Sigmoid colon (tissue), 6 donors: ENCODE measurements at regions not wholly inside any gene's neighbourhood (a gene's known extent, or its start where the extent isn't known, plus 50 kb on each side); places are given as distances from the start of the nearest gene placed in this dataset.
"Not testable (repeated sequence)": the region's sequence is repeated elsewhere in the genome, so short reads cannot be mapped to it uniquely, and the experiment has no call there.

Experiments used
- DNase-seq: peaks from one replicate; pipeline ENCODE4 v3.0.0-alpha.2; 2019
- H3K27ac ChIP-seq, 4 donors: fragments of 200-600 bp; sonication (generic); one replicate each; pipeline ENCODE4 v1.5.1; 2016 to 2019; ENCODE audit warnings: mild to moderate bottlenecking in 1 of 4
- H3K27me3 ChIP-seq, 3 donors: fragments of 200-600 bp; sonication (generic); one replicate each; pipeline ENCODE4 v1.5.1; 2019; ENCODE audit warnings: mild to moderate bottlenecking in 1 of 3
- H3K36me3 ChIP-seq, 4 donors: fragments of 200-600 bp; sonication (generic); one replicate each; pipeline ENCODE4 v1.5.1; 2016 to 2019
- H3K4me1 ChIP-seq, 4 donors: fragments of 200-600 bp; sonication (generic); one replicate each; pipeline ENCODE4 v1.5.1; 2017 to 2019
- H3K4me3 ChIP-seq, 4 donors: fragments of 200-600 bp; sonication (generic); one replicate each; pipeline ENCODE4 v1.5.1; 2017 to 2019; ENCODE audit warnings: mild to moderate bottlenecking in 2 of 4, moderate library complexity in 1 of 4
- H3K9me3 ChIP-seq, 4 donors: fragments of 200-600 bp in 3 of 4; sonication (generic) in 3 of 4; one replicate each; pipeline versions ENCODE4 v1.5.1 to v1.6.1; 2013 to 2019
- CTCF ChIP-seq, 4 experiments: fragments of 450-650 bp in 3 of 4; fragments of 200-600 bp in 1 of 4; IDR thresholded peaks; one replicate each; pipeline ENCODE4 v1.5.1; 2016 to 2019; ENCODE audit warnings: antibody characterized with exemption in 4 of 4, mild to moderate bottlenecking in 3 of 4, moderate library complexity in 2 of 4
- EP300 ChIP-seq, 4 donors: sonication (generic); formaldehyde crosslinking; IDR thresholded peaks; one replicate each; pipeline ENCODE4 v1.6.1; 2017; ENCODE audit warnings: antibody characterized with exemption in 4 of 4
- POLR2A ChIP-seq, 2 donors: fragments of 450-650 bp; IDR thresholded peaks; one replicate each; pipeline ENCODE4 v1.6.1; 2016; ENCODE audit warnings: antibody characterized with exemption in 2 of 2, mild to moderate bottlenecking in 2 of 2, moderate library complexity in 2 of 2
- POLR2AphosphoS5 ChIP-seq, 4 donors: sonication (generic); formaldehyde crosslinking; IDR thresholded peaks; one replicate each; pipeline ENCODE4 v1.6.1; 2017; ENCODE audit warnings: antibody characterized with exemption in 4 of 4
- WGBS, 2 donors: extraction: QIAGEN DNeasy Blood & Tissue Kit; methylation state at CpG; one replicate each; pipeline ENCODE4 v1.1.7; 2013; 5-methylcytosine and 5-hydroxymethylcytosine counted together
- intact Hi-C: fragments of 100-400 bp; cut with DNase I; formaldehyde crosslinking; loops from one replicate; pipeline ENCODE4 v1.15.1; 2023
- donor health status: healthy with polysubstance abuse.
- donor health status: healthy.

- no peak overlapping the region for H3K27ac ChIP-seq
- H3K4me3 ChIP-seq = no peak overlapping the region
- WGBS, 2 donors = 86 to 87% methylated on average over 2 of the region's 2 CpGs
- intact Hi-C loops = no loop called here
- no peak for TF ChIP-seq POLR2AphosphoS5 (IDR thresholded peaks at IDR 0.05)
- TF ChIP-seq EP300 (IDR thresholded peaks at IDR 0.05) = no peak
- TF ChIP-seq CTCF (IDR thresholded peaks at IDR 0.05) = no peak
- no peak for TF ChIP-seq POLR2A (IDR thresholded peaks at IDR 0.05)
- peaks cover 3 to 11% (median 9%) of the 10 kb centered on the region in 4 donors for H3K9me3 ChIP-seq
- H3K27me3 ChIP-seq = no peaks in the 10 kb centered on the region
- no peak for DNase-seq
- H3K4me1 ChIP-seq = no peaks in the 10 kb centered on the region
- no peaks in the 10 kb centered on the region for H3K36me3 ChIP-seq
These were observed 427.7 kb downstream of the PRELID2 start for GRCh38 chr5:145407300-145408047.

GRCh38 chr5:145403992-145404391 lies 431.1 kb downstream of the PRELID2 start:
- DNase-seq = no peak
- H3K27ac ChIP-seq = no peak overlapping the region
- H3K4me1 ChIP-seq = no peaks in the 10 kb centered on the region
- intact Hi-C loops = no loop called here
- H3K4me3 ChIP-seq = no peak overlapping the region
- peaks cover 3 to 6% (median 4%) of the 10 kb centered on the region in 4 donors for H3K9me3 ChIP-seq
- TF ChIP-seq EP300 (IDR thresholded peaks at IDR 0.05) (no peak), POLR2A (IDR thresholded peaks at IDR 0.05) (no peak), CTCF (IDR thresholded peaks at IDR 0.05) (no peak), POLR2AphosphoS5 (IDR thresholded peaks at IDR 0.05) (no peak)
- 95 to 97% methylated on average over 7 of the region's 7 CpGs for WGBS, 2 donors
- no peaks in the 10 kb centered on the region for H3K27me3 ChIP-seq
- H3K36me3 ChIP-seq = no peaks in the 10 kb centered on the region

GRCh38 chr5:145396888-145397287 lies 438.3 kb downstream of the PRELID2 start:
- H3K36me3 ChIP-seq = no peaks in the 10 kb centered on the region
- H3K4me3 ChIP-seq = no peak overlapping the region
- DNase-seq = no peak
- H3K4me1 ChIP-seq = no peaks in the 10 kb centered on the region
- no peak for TF ChIP-seq CTCF (IDR thresholded peaks at IDR 0.05)
- TF ChIP-seq EP300 (IDR thresholded peaks at IDR 0.05) = no peak
- TF ChIP-seq POLR2AphosphoS5 (IDR thresholded peaks at IDR 0.05) = no peak
- no peak for TF ChIP-seq POLR2A (IDR thresholded peaks at IDR 0.05)
- H3K9me3 ChIP-seq = no peaks in the 10 kb centered on the region
- WGBS, 2 donors = 96 to 100% methylated on average over 1 of the region's 1 CpG
- intact Hi-C loops = no loop called here
- no peak overlapping the region for H3K27ac ChIP-seq
- H3K27me3 ChIP-seq = no peaks in the 10 kb centered on the region

- H3K9me3 ChIP-seq, DNase-seq, intact Hi-C loops, H3K4me3 ChIP-seq, H3K27ac ChIP-seq, H3K36me3 ChIP-seq, H3K27me3 ChIP-seq, H3K4me1 ChIP-seq: not testable (repeated sequence)
- 77 to 90% methylated on average over 7 of the region's 7 CpGs for WGBS, 2 donors
These were observed 440.0 kb downstream of the PRELID2 start for GRCh38 chr5:145395151-145395550.

GRCh38 chr5:145393426-145393825 lies 441.7 kb downstream of the PRELID2 start:
- TF ChIP-seq EP300 (IDR thresholded peaks at IDR 0.05) = no peak
- no peak for TF ChIP-seq POLR2AphosphoS5 (IDR thresholded peaks at IDR 0.05)
- TF ChIP-seq POLR2A (IDR thresholded peaks at IDR 0.05) = no peak
- Histone ChIP-seq H3K4me3 (no peak overlapping the region), H3K27ac (no peak overlapping the region), H3K36me3 (no peaks in the 10 kb centered on the region), H3K4me1 (no peaks in the 10 kb centered on the region), H3K27me3 (no peaks in the 10 kb centered on the region), H3K9me3 (peaks cover 0 to 3% (median under 1%) of the 10 kb centered on the region in 4 donors)
- WGBS, 2 donors = 73 to 78% methylated on average over 3 of the region's 3 CpGs
- intact Hi-C loops = no loop called here
- no peak for DNase-seq

- no peaks in the 10 kb centered on the region for H3K27me3 ChIP-seq
- WGBS, 2 donors = 51 to 58% methylated on average over 1 of the region's 1 CpG
- no peak for TF ChIP-seq POLR2A (IDR thresholded peaks at IDR 0.05)
- TF ChIP-seq CTCF (IDR thresholded peaks at IDR 0.05) = no peak
- no peak for TF ChIP-seq EP300 (IDR thresholded peaks at IDR 0.05)
- no peak for TF ChIP-seq POLR2AphosphoS5 (IDR thresholded peaks at IDR 0.05)
- intact Hi-C loops = no loop called here
- no peaks in the 10 kb centered on the region for H3K4me1 ChIP-seq
- no peak for DNase-seq
- H3K4me3 ChIP-seq = no peak overlapping the region
- peaks cover 0 to 3% (median under 1%) of the 10 kb centered on the region in 4 donors for H3K9me3 ChIP-seq
- no peaks in the 10 kb centered on the region for H3K36me3 ChIP-seq
- no peak overlapping the region for H3K27ac ChIP-seq
These were observed 446.1 kb downstream of the PRELID2 start for GRCh38 chr5:145389047-145389446.
